D721Med (cell line): ENCODE measurements at regions not wholly inside any gene's neighbourhood (a gene's known extent, or its start where the extent isn't known, plus 50 kb on each side); places are given as distances from the start of the nearest gene placed in this dataset.
"Not testable (repeated sequence)": the region's sequence is repeated elsewhere in the genome, so short reads cannot be mapped to it uniquely, and the experiment has no call there.

Source experiments
- DNase-seq: peaks from one replicate; pipeline ENCODE4 v3.0.0; 2011; ENCODE audit warnings: low spot score; ENCODE audit not compliant: insufficient read length
- FAIRE-seq: peaks from 2 replicates; lab custom pipeline; 2011; peaks lifted over from hg19 to GRCh38; lab: Jason Lieb, UNC
- CTCF ChIP-seq: IDR thresholded peaks from 2 replicates; pipeline ENCODE4 v1.5.1; 2012; ENCODE audit warnings: mild to moderate bottlenecking, control low read depth; ENCODE audit not compliant: insufficient read depth; ENCODE audit errors: missing control alignments

DNA sequence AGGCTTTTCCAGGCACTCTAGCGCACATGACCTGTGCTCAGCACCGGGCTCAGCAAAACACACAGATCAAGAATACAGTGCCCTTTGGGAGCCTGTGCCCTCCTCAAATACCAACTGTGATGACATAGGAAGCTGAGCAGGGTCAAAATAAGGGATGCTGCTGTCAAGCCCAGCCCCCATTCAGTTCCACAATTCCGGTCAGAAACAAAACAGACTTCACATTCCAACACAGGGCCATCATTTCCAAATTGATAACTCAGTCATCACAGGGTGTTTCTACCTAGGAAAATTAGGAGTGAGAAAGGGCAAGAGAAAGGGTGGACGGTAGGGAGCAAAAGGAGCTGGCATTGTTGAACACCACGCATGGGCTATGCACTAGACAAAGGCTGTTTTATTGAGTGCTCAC, 158.4 kb upstream of the CCDC54 start:
- no peak for DNase-seq
- no peak for TF ChIP-seq CTCF
- no peak for FAIRE-seq

- FAIRE-seq (no peak), DNase-seq (no peak)
- no peak for TF ChIP-seq CTCF
These were observed 156.7 kb upstream of the CCDC54 start for GRCh38 chr3:107220538-107220937.

DNA sequence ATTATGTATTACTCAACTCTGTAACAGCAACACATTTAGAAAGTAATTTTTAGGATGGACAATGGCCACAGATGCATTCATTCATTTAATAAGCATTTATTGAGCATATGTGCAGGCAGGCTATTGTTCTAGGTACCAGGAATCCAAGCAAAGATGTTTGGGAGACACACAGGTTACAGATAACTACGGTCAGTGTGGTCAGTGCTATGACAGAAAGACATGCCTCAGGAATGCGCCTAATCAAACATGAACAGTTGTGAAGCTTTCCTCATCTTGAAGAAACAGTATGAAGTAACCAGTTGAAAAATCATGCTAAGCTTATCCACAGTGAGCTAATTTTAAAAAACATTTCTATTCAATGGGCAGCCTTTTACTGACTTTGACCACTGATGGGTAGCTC, 155.4 kb upstream of the CCDC54 start:
- no peak for FAIRE-seq
- DNase-seq: no peak
- TF ChIP-seq CTCF: no peak

GRCh38 chr3:107222907-107223306, 154.3 kb upstream of the CCDC54 start:
- no peak for FAIRE-seq
- no peak for DNase-seq
- TF ChIP-seq CTCF: no peak

DNA sequence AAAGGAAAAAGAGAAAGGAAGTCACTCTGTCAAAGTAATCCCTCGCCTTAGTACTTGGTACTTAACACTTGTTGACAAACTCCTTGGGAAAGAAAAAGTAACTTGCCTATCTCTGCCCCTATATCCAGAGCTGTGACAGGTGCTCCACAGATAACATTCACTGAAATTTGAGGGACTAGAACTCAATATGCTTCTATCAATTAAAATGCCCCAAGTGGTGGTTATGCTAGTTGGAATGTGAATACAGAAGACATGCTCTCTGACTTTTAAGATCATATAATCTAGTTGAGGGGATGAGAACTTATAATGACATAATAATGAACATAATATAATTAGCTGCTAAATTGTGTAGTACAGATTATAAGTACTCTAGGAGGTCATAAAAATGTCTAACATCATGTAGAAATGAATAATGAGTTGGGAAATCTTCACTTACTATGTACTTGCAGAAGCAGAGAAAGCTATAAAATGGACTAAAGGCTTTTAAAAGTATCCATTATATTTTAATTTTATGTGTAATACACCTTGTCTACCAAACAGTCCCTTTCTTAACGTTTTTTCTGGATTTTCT, 153.1 kb upstream of the CCDC54 start:
- DNase-seq (no peak), FAIRE-seq (no peak)
- TF ChIP-seq CTCF: no peak

- FAIRE-seq: no peak
- TF ChIP-seq CTCF: no peak
- DNase-seq: no peak
These were observed 150.1 kb upstream of the CCDC54 start for GRCh38 chr3:107227091-107227490.

DNA sequence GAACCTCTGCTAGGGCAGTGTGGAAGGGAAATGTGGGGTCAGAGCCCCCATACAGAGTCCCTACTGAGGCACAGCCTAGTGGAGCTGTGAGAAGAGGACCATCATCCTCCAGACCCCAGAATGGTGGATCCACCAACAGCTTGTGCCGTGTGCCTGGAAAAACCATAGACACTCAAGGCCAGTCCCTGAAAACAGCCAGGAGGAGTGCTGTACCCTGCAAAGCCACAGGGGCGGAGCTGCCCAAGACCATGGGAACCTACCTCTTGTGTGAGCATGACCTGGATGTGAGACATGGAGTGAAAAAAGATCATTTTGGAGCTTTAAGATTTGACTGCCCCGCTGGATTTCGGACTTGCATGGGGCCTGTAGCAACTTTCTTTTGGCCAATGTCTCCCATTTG, 143.4 kb upstream of the CCDC54 start:
- DNase-seq, FAIRE-seq: not testable (repeated sequence)
